HEK293 (cell line): ENCODE measurements at regions not wholly inside any gene's neighbourhood (a gene's known extent, or its start where the extent isn't known, plus 50 kb on each side); places are given as distances from the start of the nearest gene placed in this dataset.

Experiments
- CTCF ChIA-PET: fragments of 350-600 bp; formaldehyde crosslinking; extraction: SDS; loops from one replicate; lab custom pipeline; 2021; ENCODE audit warnings: antibody characterized with exemption; lab: Yijun Ruan, JAX
- POLR2A ChIA-PET: fragments of 300-600 bp; formaldehyde crosslinking; extraction: SDS; loops from one replicate; lab custom pipeline; 2020; ENCODE audit warnings: antibody characterized with exemption, inconsistent platforms; lab: Yijun Ruan, JAX
- H3K27ac ChIP-seq: fragments of 200-500 bp; sonication (Bioruptor generic); 2 replicates; pipeline ENCODE4 v1.5.1; 2014; ENCODE audit warnings: low read depth, low read length, control low read depth, inconsistent platforms; ENCODE audit errors: extremely low read depth
- H3K36me3 ChIP-seq, 2 experiments: fragments of 200-500 bp in 1 of 2; sonication (Bioruptor generic) in 1 of 2; 1 replicate in 1 of 2; 2 replicates in 1 of 2; pipeline ENCODE4 v1.5.1; 2014 to 2017; ENCODE audit warnings: inconsistent platforms in 2 of 2, low read length in 2 of 2; ENCODE audit not compliant: control insufficient read depth in 2 of 2, insufficient read depth in 1 of 2
- H3K4me1 ChIP-seq: fragments of 200-500 bp; sonication (Bioruptor generic); 2 replicates; pipeline ENCODE4 v1.5.1; 2014; ENCODE audit warnings: mild to moderate bottlenecking, low read length, inconsistent platforms; ENCODE audit not compliant: control insufficient read depth, insufficient read depth
- H3K4me3 ChIP-seq: 2 replicates; pipeline ENCODE4 v1.5.1; 2011; ENCODE audit warnings: low read depth, mild to moderate bottlenecking, control low read depth, low read length, moderate library complexity
- H3K9me3 ChIP-seq: fragments of 200-500 bp; sonication (Bioruptor generic); 2 replicates; pipeline ENCODE4 v1.5.1; 2014; ENCODE audit warnings: low read depth, low read length, inconsistent platforms; ENCODE audit not compliant: control insufficient read depth, insufficient read depth
- TRIM28 ChIP-seq: IDR thresholded peaks from 2 replicates; pipeline ENCODE4 v1.6.1; 2011; ENCODE audit warnings: low read length, control low read depth, borderline replicate concordance
- ZBTB10 ChIP-seq: fragments of 450-650 bp; formaldehyde crosslinking; IDR thresholded peaks from 2 replicates; pipeline ENCODE4 v1.5.1; 2016; ENCODE audit warnings: missing biosample characterization, missing genetic modification characterization
- ZBTB20 ChIP-seq: fragments of 450-650 bp; formaldehyde crosslinking; IDR thresholded peaks from 2 replicates; pipeline ENCODE4 v1.5.1; 2016; ENCODE audit warnings: missing biosample characterization, missing genetic modification characterization
- ZFP3 ChIP-seq: fragments of 450-650 bp; formaldehyde crosslinking; IDR thresholded peaks from 2 replicates; pipeline ENCODE4 v1.5.1; 2016; ENCODE audit warnings: low read depth, missing biosample characterization, missing genetic modification characterization
- ZFP37 ChIP-seq: fragments of 450-650 bp; formaldehyde crosslinking; IDR thresholded peaks from 2 replicates; pipeline ENCODE4 v1.5.1; 2016; ENCODE audit warnings: missing biosample characterization, missing genetic modification characterization
- ZNF2 ChIP-seq: fragments of 450-650 bp; formaldehyde crosslinking; IDR thresholded peaks from 2 replicates; pipeline ENCODE4 v1.5.1; 2016; ENCODE audit warnings: missing biosample characterization, missing genetic modification characterization
- ZNF202 ChIP-seq: fragments of 450-650 bp; formaldehyde crosslinking; IDR thresholded peaks from 2 replicates; pipeline ENCODE4 v1.5.1; 2016; ENCODE audit warnings: missing biosample characterization, missing genetic modification characterization, borderline replicate concordance
- ZNF223 ChIP-seq: fragments of 450-650 bp; formaldehyde crosslinking; IDR thresholded peaks from 2 replicates; pipeline ENCODE4 v1.5.1; 2016; ENCODE audit warnings: missing biosample characterization, missing genetic modification characterization
- ZNF23 ChIP-seq: fragments of 450-650 bp; formaldehyde crosslinking; IDR thresholded peaks from 2 replicates; pipeline ENCODE4 v1.5.1; 2016; ENCODE audit warnings: missing biosample characterization, missing genetic modification characterization, borderline replicate concordance
- ZNF26 ChIP-seq: fragments of 450-650 bp; formaldehyde crosslinking; IDR thresholded peaks from 2 replicates; pipeline ENCODE4 v1.5.1; 2016; ENCODE audit warnings: missing biosample characterization, missing genetic modification characterization
- ZNF280D ChIP-seq: fragments of 450-650 bp; formaldehyde crosslinking; IDR thresholded peaks from 2 replicates; pipeline ENCODE4 v1.5.1; 2016; ENCODE audit warnings: missing biosample characterization, missing genetic modification characterization
- ZNF398 ChIP-seq: fragments of 450-650 bp; formaldehyde crosslinking; IDR thresholded peaks from 2 replicates; pipeline ENCODE4 v1.5.1; 2017; ENCODE audit warnings: missing biosample characterization, missing genetic modification characterization
- ZNF530 ChIP-seq: fragments of 450-650 bp; formaldehyde crosslinking; IDR thresholded peaks from 2 replicates; pipeline ENCODE4 v1.5.1; 2016; ENCODE audit warnings: low read depth, missing biosample characterization, missing genetic modification characterization
- ZNF558 ChIP-seq: fragments of 450-650 bp; formaldehyde crosslinking; IDR thresholded peaks from 2 replicates; pipeline ENCODE4 v1.5.1; 2016; ENCODE audit warnings: missing biosample characterization, missing genetic modification characterization
- ZNF580 ChIP-seq: fragments of 450-650 bp; formaldehyde crosslinking; IDR thresholded peaks from 2 replicates; pipeline ENCODE4 v1.5.1; 2016; ENCODE audit warnings: missing biosample characterization, missing genetic modification characterization
- ZNF623 ChIP-seq: fragments of 450-650 bp; formaldehyde crosslinking; IDR thresholded peaks from 2 replicates; pipeline ENCODE4 v1.5.1; 2016; ENCODE audit warnings: missing biosample characterization, missing genetic modification characterization
- ZNF629 ChIP-seq: fragments of 450-650 bp; formaldehyde crosslinking; IDR thresholded peaks from 2 replicates; pipeline ENCODE4 v1.5.1; 2017; ENCODE audit warnings: missing biosample characterization, missing genetic modification characterization
- ZNF645 ChIP-seq: fragments of 450-650 bp; formaldehyde crosslinking; IDR thresholded peaks from 2 replicates; pipeline ENCODE4; 2016; ENCODE audit warnings: missing biosample characterization, missing genetic modification characterization
- ZNF776 ChIP-seq: fragments of 450-650 bp; formaldehyde crosslinking; IDR thresholded peaks from 2 replicates; pipeline ENCODE4 v1.5.0; 2017; ENCODE audit warnings: missing biosample characterization, missing genetic modification characterization, borderline replicate concordance
- ZNF792 ChIP-seq: fragments of 450-650 bp; formaldehyde crosslinking; IDR thresholded peaks from 2 replicates; pipeline ENCODE4 v1.5.1; 2016; ENCODE audit warnings: missing biosample characterization, missing genetic modification characterization
- ZSCAN16 ChIP-seq: fragments of 450-650 bp; formaldehyde crosslinking; IDR thresholded peaks from 2 replicates; pipeline ENCODE4 v1.5.1; 2016; ENCODE audit warnings: missing biosample characterization, missing genetic modification characterization
- ZSCAN23 ChIP-seq: fragments of 450-650 bp; formaldehyde crosslinking; IDR thresholded peaks from 2 replicates; pipeline ENCODE4 v1.5.1; 2016; ENCODE audit warnings: missing biosample characterization, missing genetic modification characterization
- ZSCAN5A ChIP-seq: fragments of 450-650 bp; formaldehyde crosslinking; IDR thresholded peaks from 2 replicates; pipeline ENCODE4 v1.5.1; 2016; ENCODE audit warnings: missing biosample characterization, missing genetic modification characterization

GRCh38 chr11:109349276-109350080, 72.5 kb upstream of the C11orf87 start:
- CTCF ChIA-PET: no interaction called here

GRCh38 chr11:109350091-109350490, 71.9 kb upstream of the C11orf87 start:
- H3K4me3 ChIP-seq: no peak overlapping the region
- CTCF ChIA-PET: no interaction called here
- no peaks in the 10 kb centered on the region for H3K4me1 ChIP-seq
- POLR2A ChIA-PET: interaction anchor here (0.6 kb wide), 1 partner anchor 319 kb away, joined by 3 read pairs; no protein-coding TSS in a partner anchor
- H3K36me3 ChIP-seq: no peaks in the 10 kb centered on the region
- no peak overlapping the region for H3K27ac ChIP-seq
- H3K9me3 ChIP-seq: no peaks in the 10 kb centered on the region
- TF ChIP-seq ZSCAN23 (tag by site-specific recombination) (no peak), ZNF280D (tag by site-specific recombination) (no peak), ZNF23 (no peak), ZNF398 (no peak), ZNF223 (no peak), ZNF645 (no peak), ZSCAN16 (no peak), ZBTB20 (no peak), ZBTB10 (tag by site-specific recombination) (no peak), ZNF530 (tag by site-specific recombination) (no peak), ZNF629 (no peak), ZNF580 (tag by site-specific recombination) (no peak)

More at GRCh38 chr11:109349276-109350080, 72.5 kb upstream of the C11orf87 start:
- Histone ChIP-seq H3K36me3 (no peaks in the 10 kb centered on the region), H3K9me3 (no peaks in the 10 kb centered on the region), H3K4me3 (no peak overlapping the region), H3K27ac (no peak overlapping the region), H3K4me1 (no peaks in the 10 kb centered on the region)
- TF ChIP-seq ZNF26 (tag by site-specific recombination) (no peak), ZNF202 (tag by site-specific recombination) (no peak), ZNF558 (tag by site-specific recombination) (no peak), ZSCAN5A (no peak), ZFP37 (tag by site-specific recombination) (no peak), TRIM28 (no peak), ZNF792 (tag by site-specific recombination) (no peak), ZNF623 (tag by site-specific recombination) (no peak), ZNF776 (tag by site-specific recombination) (no peak), ZNF2 (tag by site-specific recombination) (no peak), ZFP3 (tag by site-specific recombination) (no peak)
- POLR2A ChIA-PET: interaction anchor here (0.6 kb wide), 1 partner anchor 318 kb away, joined by 3 read pairs; no protein-coding TSS in a partner anchor
